Fibroblast of mammary gland (primary cell): ENCODE measurements at regions not wholly inside any gene's neighbourhood (a gene's known extent, or its start where the extent isn't known, plus 50 kb on each side); places are given as distances from the start of the nearest gene placed in this dataset.
"Not testable (repeated sequence)": the region's sequence is repeated elsewhere in the genome, so short reads cannot be mapped to it uniquely, and the experiment has no call there.

ENCODE experiments used
- DNase-seq: peaks from one replicate; pipeline ENCODE4 v3.0.0-alpha.2; 2010; ENCODE audit warnings: low read depth
- H3K4me3 ChIP-seq: 2 replicates; pipeline ENCODE4 v1.5.1; 2011; ENCODE audit warnings: low read depth, mild to moderate bottlenecking, low read length, moderate library complexity; ENCODE audit not compliant: control insufficient read depth
- CTCF ChIP-seq: conservative IDR thresholded peaks from 2 replicates; pipeline ENCODE4 v1.5.1; 2011; ENCODE audit warnings: low read depth, low read length, inconsistent platforms; ENCODE audit not compliant: control insufficient read depth, insufficient read depth

GRCh38 chr19:30955112-30956104 is 393.8 kb downstream of the TSHZ3 start:
- no peak overlapping the region for H3K4me3 ChIP-seq
- TF ChIP-seq CTCF = no peak
- DNase-seq = no peak

- not testable (repeated sequence) for DNase-seq, H3K4me3 ChIP-seq
These were observed 404.8 kb downstream of the TSHZ3 start for GRCh38 chr19:30944276-30944932.

- DNase-seq = no peak
- no peak for TF ChIP-seq CTCF
- H3K4me3 ChIP-seq = no peak overlapping the region
These were observed 406.0 kb downstream of the TSHZ3 start for GRCh38 chr19:30943101-30943843.

GRCh38 chr19:30942636-30943035 is 406.6 kb downstream of the TSHZ3 start:
- TF ChIP-seq CTCF = no peak
- no peak for DNase-seq
- no peak overlapping the region for H3K4me3 ChIP-seq

GRCh38 chr19:30941591-30941990 is 407.6 kb downstream of the TSHZ3 start:
- no peak for DNase-seq

GRCh38 chr19:30936276-30936675 is 413.0 kb downstream of the TSHZ3 start:
- no peak for TF ChIP-seq CTCF
- no peak for DNase-seq

More at GRCh38 chr19:30941591-30941990, 407.6 kb downstream of the TSHZ3 start:
- no peak overlapping the region for H3K4me3 ChIP-seq
- TF ChIP-seq CTCF = no peak

More at GRCh38 chr19:30936276-30936675, 413.0 kb downstream of the TSHZ3 start:
- H3K4me3 ChIP-seq = no peak overlapping the region
